HCT116 (cell line): ENCODE measurements at regions not wholly inside any gene's neighbourhood (a gene's known extent, or its start where the extent isn't known, plus 50 kb on each side); places are given as distances from the start of the nearest gene placed in this dataset.

ENCODE experiments used
- ATAC-seq: fragments of 200-7000 bp; cut with Tn5 transposase; 2 replicates; pipeline ENCODE4 v1.9.1; 2020; ENCODE audit warnings: mild to moderate bottlenecking, moderate library complexity
- BruUV-seq: library from RNA; stranded (reverse); fragments of 400-500 nt; replicated peaks from 2 replicates; lab custom pipeline; 2021; lab: Mats Ljungman, UMichigan
- CTCF ChIA-PET: fragments of 300-600 bp; sonication (Branson Sonifier 250); formaldehyde crosslinking; loops from one replicate; lab custom pipeline; 2021; ENCODE audit warnings: antibody characterized with exemption; lab: Charles Lee
- POLR2A ChIA-PET: fragments of 300-600, 350-600 bp; sonication (Branson Sonifier 250); formaldehyde crosslinking; loops from one replicate; lab custom pipeline; 2021; ENCODE audit warnings: antibody characterized with exemption; lab: Charles Lee
- RAD21 ChIA-PET, 2 experiments: fragments of 300-600 bp; sonication (Branson Sonifier 250); formaldehyde crosslinking; loops; one replicate each; lab custom pipeline; 2023; ENCODE audit warnings: low total read pairs in 2 of 2; ENCODE audit not compliant: uncharacterized antibody in 2 of 2, unreplicated experiment in 2 of 2, low non-redundant PET in 1 of 2; lab: Charles Lee
- DNase-seq: peaks from one replicate; pipeline ENCODE4 v3.0.0-alpha.2; 2010; ENCODE audit warnings: low read depth, low spot score
- H2AFZ ChIP-seq: fragments of 200-600 bp; shearing (Covaris generic), sonication (generic); 2 replicates; pipeline ENCODE4 v1.6.1; 2017; ENCODE audit warnings: low read depth, mixed run types, mixed read lengths, antibody characterized with exemption, low read length; ENCODE audit not compliant: poor library complexity, severe bottlenecking
- H3K27ac ChIP-seq: 2 replicates; pipeline ENCODE4 v1.5.1; 2012; ENCODE audit warnings: low read depth, low read length
- H3K27me3 ChIP-seq: fragments of 200-600 bp; sonication (generic); 2 replicates; pipeline ENCODE4 v1.6.1; 2016; ENCODE audit warnings: mixed run types, low read length, mixed read lengths; ENCODE audit not compliant: insufficient read depth
- H3K36me3 ChIP-seq, 2 experiments: fragments of 200-500 bp in 1 of 2; fragments of 200-600 bp in 1 of 2; sonication (Bioruptor generic) in 1 of 2; sonication (generic) in 1 of 2; 2 replicates each; pipeline versions ENCODE4 v1.5.1 to v1.6.1; 2014 to 2016; ENCODE audit warnings: low read length in 2 of 2, inconsistent platforms in 1 of 2, mixed read lengths in 1 of 2, mixed run types in 1 of 2; ENCODE audit not compliant: insufficient read depth in 2 of 2, control insufficient read depth in 1 of 2
- H3K4me1 ChIP-seq, 2 experiments: fragments of 200-600 bp in 1 of 2; sonication (generic) in 1 of 2; 2 replicates each; pipeline versions ENCODE4 v1.5.1 to v1.6.1; 2012 to 2017; ENCODE audit warnings: low read length in 2 of 2, inconsistent platforms in 1 of 2, mild to moderate bottlenecking in 1 of 2, mixed read lengths in 1 of 2, mixed run types in 1 of 2, moderate library complexity in 1 of 2; ENCODE audit not compliant: insufficient read depth in 2 of 2, control insufficient read depth in 1 of 2
- H3K4me2 ChIP-seq: fragments of 200-600 bp; sonication (generic); 2 replicates; pipeline ENCODE4 v1.6.1; 2017; ENCODE audit warnings: mixed run types, low read length, mixed read lengths
- H3K4me3 ChIP-seq, 2 experiments: fragments of 200-600 bp in 1 of 2; sonication (generic) in 1 of 2; replicated peaks in 1 of 2; 2 replicates each; pipeline ENCODE4 v1.5.1; 2011 to 2016; ENCODE audit warnings: low read length in 2 of 2, control low read depth in 1 of 2, low read depth in 1 of 2, mild to moderate bottlenecking in 1 of 2, mixed read lengths in 1 of 2, mixed run types in 1 of 2
- H3K79me2 ChIP-seq: fragments of 200-600 bp; sonication (generic); 2 replicates; pipeline ENCODE4 v1.6.1; 2017; ENCODE audit warnings: mild to moderate bottlenecking, mixed run types, low read length, moderate library complexity, mixed read lengths; ENCODE audit not compliant: insufficient read depth
- H3K9ac ChIP-seq: fragments of 200-600 bp; sonication (generic); 2 replicates; pipeline ENCODE4 v1.6.1; 2016; ENCODE audit warnings: low read length, mixed read lengths
- H3K9me2 ChIP-seq: fragments of 200-600 bp; sonication (generic), shearing (Covaris generic); 2 replicates; pipeline ENCODE4 v1.6.1; 2017; ENCODE audit warnings: mixed run types, mild to moderate bottlenecking, moderate library complexity; ENCODE audit not compliant: insufficient read depth
- H3K9me3 ChIP-seq, 2 experiments: fragments of 200-500 bp in 1 of 2; fragments of 200-600 bp in 1 of 2; sonication (Bioruptor generic) in 1 of 2; sonication (generic) in 1 of 2; 2 replicates each; pipeline ENCODE4 v1.6.1; 2014 to 2017; ENCODE audit warnings: low read length in 2 of 2, mixed read lengths in 2 of 2, inconsistent platforms in 1 of 2, low read depth in 1 of 2, mild to moderate bottlenecking in 1 of 2, mixed run types in 1 of 2, moderate library complexity in 1 of 2; ENCODE audit not compliant: control insufficient read depth in 1 of 2, insufficient read depth in 1 of 2
- H4K20me1 ChIP-seq: fragments of 200-600 bp; sonication (generic), shearing (Covaris generic); 2 replicates; pipeline ENCODE4 v1.6.1; 2017; ENCODE audit warnings: mixed run types, mild to moderate bottlenecking, moderate library complexity; ENCODE audit not compliant: insufficient read depth
- ATF3 ChIP-seq: IDR thresholded peaks from 2 replicates; pipeline ENCODE4 v1.6.1; 2012
- CBX3 ChIP-seq: IDR thresholded peaks from 2 replicates; pipeline ENCODE4 v1.6.1; 2012; ENCODE audit warnings: low read depth
- CEBPB ChIP-seq: IDR thresholded peaks from 2 replicates; pipeline ENCODE4 v1.6.1; 2012; ENCODE audit warnings: low read depth
- CTCF ChIP-seq, 3 experiments: fragments of 200-600 bp in 1 of 3; sonication (generic) in 1 of 3; IDR thresholded peaks in 2 of 3; conservative IDR thresholded peaks in 1 of 3; 2 replicates each; pipeline ENCODE4 v1.5.1; 2012 to 2017; ENCODE audit warnings: low read depth in 2 of 3, low read length in 2 of 3, antibody characterized with exemption in 1 of 3, borderline replicate concordance in 1 of 3, control low read depth in 1 of 3, mild to moderate bottlenecking in 1 of 3, mixed read lengths in 1 of 3, mixed run types in 1 of 3, moderate library complexity in 1 of 3; ENCODE audit not compliant: insufficient read depth in 1 of 3
- ELF1 ChIP-seq: IDR thresholded peaks from 2 replicates; pipeline ENCODE4 v1.6.1; 2012; ENCODE audit warnings: low read depth, borderline replicate concordance
- EZH2phosphoT487 ChIP-seq: fragments of 200-600 bp; IDR thresholded peaks from 2 replicates; pipeline ENCODE4 v1.6.1; 2018; ENCODE audit warnings: antibody characterized with exemption, borderline replicate concordance
- FOSL1 ChIP-seq: IDR thresholded peaks from 2 replicates; pipeline ENCODE4 v1.6.1; 2012; ENCODE audit warnings: low read depth
- POLR2A ChIP-seq: IDR thresholded peaks from 2 replicates; pipeline ENCODE4 v1.7.0; 2011; ENCODE audit warnings: borderline replicate concordance; ENCODE audit not compliant: insufficient read depth, insufficient read length; ENCODE audit errors: extremely low read depth
- POLR2AphosphoS5 ChIP-seq: IDR thresholded peaks from 2 replicates; pipeline ENCODE4 v1.6.1; 2011; ENCODE audit warnings: mild to moderate bottlenecking, low read depth, low read length, moderate library complexity
- SIN3A ChIP-seq: IDR thresholded peaks from 2 replicates; pipeline ENCODE4 v1.6.1; 2012; ENCODE audit warnings: low read depth
- SP1 ChIP-seq: IDR thresholded peaks from 2 replicates; pipeline ENCODE4 v1.6.1; 2012; ENCODE audit warnings: low read depth
- TCF7L2 ChIP-seq: IDR thresholded peaks from 2 replicates; pipeline ENCODE4 v1.7.0; 2011; ENCODE audit warnings: borderline replicate concordance, inconsistent platforms; ENCODE audit not compliant: insufficient read depth, insufficient read length; ENCODE audit errors: extremely low read depth
- YY1 ChIP-seq: IDR thresholded peaks from 2 replicates; pipeline ENCODE4 v1.6.1; 2011; ENCODE audit warnings: low read length, low read depth, moderate library complexity, mild to moderate bottlenecking; ENCODE audit not compliant: insufficient replicate concordance; ENCODE audit errors: extremely low read depth
- ZFX ChIP-seq: fragments of 450-650 bp; IDR thresholded peaks from 2 replicates; pipeline ENCODE4 v1.6.1; 2017
- intact Hi-C: fragments of 100-400 bp; cut with micrococcal nuclease; formaldehyde crosslinking; loops from 2 replicates; pipeline ENCODE4 v1.10.0; 2022

GRCh38 chr12:128075332-128075731 is 191.6 kb upstream of the TMEM132C start:
- no peak overlapping the region for H3K4me2 ChIP-seq
- no peak overlapping the region for H3K4me3 ChIP-seq
- BruUV-seq, result no TSS peak
- H3K27ac ChIP-seq, result no peak overlapping the region
- H4K20me1 ChIP-seq, result no peaks in the 10 kb centered on the region
- H3K9me3 ChIP-seq, result peaks cover 6 to 30% of the 10 kb centered on the region in 2 experiments; a peak in 2 of 4 replicates
- POLR2A ChIA-PET, result no interaction called here
- no peak overlapping the region for H2AFZ ChIP-seq
- ATAC-seq (no peak), DNase-seq (no peak)
- no peaks in the 10 kb centered on the region for H3K79me2 ChIP-seq
- RAD21 ChIA-PET, result no interaction called here
- no peaks in the 10 kb centered on the region for H3K9me2 ChIP-seq
- no peaks in the 10 kb centered on the region for H3K36me3 ChIP-seq
- no peak overlapping the region for H3K9ac ChIP-seq
- CTCF ChIA-PET, result no interaction called here
- H3K4me1 ChIP-seq, result no peaks in the 10 kb centered on the region
- no peaks in the 10 kb centered on the region for H3K27me3 ChIP-seq
- TF ChIP-seq CTCF (IDR thresholded peaks at IDR 0.05 in 2 of 3, conservative IDR thresholded peaks at IDR 0.05 in 1 of 3; ENCODE audit: borderline replicate concordance in 1 of 3, insufficient read depth in 1 of 3, low read depth in 2 of 3, low read length in 2 of 3) (no peak), ELF1 (no peak), SIN3A (no peak), POLR2A (no peak), CEBPB (no peak), CBX3 (no peak), ATF3 (no peak), FOSL1 (no peak)
- intact Hi-C loops, result no loop called here

GRCh38 chr12:128076188-128076587 is 190.8 kb upstream of the TMEM132C start:
- no peaks in the 10 kb centered on the region for H3K79me2 ChIP-seq
- peaks cover 6 to 30% of the 10 kb centered on the region in 2 experiments; a peak in 2 of 4 replicates for H3K9me3 ChIP-seq
- RAD21 ChIA-PET, result no interaction called here
- TF ChIP-seq EZH2phosphoT487 (no peak), TCF7L2 (no peak), CEBPB (no peak), ZFX (no peak), POLR2AphosphoS5 (no peak), FOSL1 (no peak), SP1 (no peak), YY1 (no peak), ELF1 (no peak)
- CTCF ChIA-PET, result no interaction called here
- no peaks in the 10 kb centered on the region for H3K9me2 ChIP-seq
- no peak overlapping the region for H2AFZ ChIP-seq
- H3K27ac ChIP-seq, result no peak overlapping the region
- intact Hi-C loops, result no loop called here
- no peaks in the 10 kb centered on the region for H4K20me1 ChIP-seq
- POLR2A ChIA-PET, result no interaction called here
- no peak overlapping the region for H3K9ac ChIP-seq
- ATAC-seq, result no peak
- no peaks in the 10 kb centered on the region for H3K27me3 ChIP-seq
- H3K4me1 ChIP-seq, result no peaks in the 10 kb centered on the region
- DNase-seq, result no peak
- no peak overlapping the region for H3K4me3 ChIP-seq
- H3K36me3 ChIP-seq, result no peaks in the 10 kb centered on the region
- no peak overlapping the region for H3K4me2 ChIP-seq
- BruUV-seq, result no TSS peak
